RPMI8226 (cell line): ENCODE measurements at regions not wholly inside any gene's neighbourhood (a gene's known extent, or its start where the extent isn't known, plus 50 kb on each side); places are given as distances from the start of the nearest gene placed in this dataset.
"Not testable (repeated sequence)": the region's sequence is repeated elsewhere in the genome, so short reads cannot be mapped to it uniquely, and the experiment has no call there.

Experiments used
- DNase-seq: peaks from one replicate; pipeline ENCODE4 v3.0.0-alpha.2; 2015

GRCh38 chr5:163888366-163888765 lies 382.9 kb downstream of the MAT2B start:
- DNase-seq = no peak

- DNase-seq = no peak
Observed at GRCh38 chr5:163889369-163889768, 383.9 kb downstream of the MAT2B start.

DNA sequence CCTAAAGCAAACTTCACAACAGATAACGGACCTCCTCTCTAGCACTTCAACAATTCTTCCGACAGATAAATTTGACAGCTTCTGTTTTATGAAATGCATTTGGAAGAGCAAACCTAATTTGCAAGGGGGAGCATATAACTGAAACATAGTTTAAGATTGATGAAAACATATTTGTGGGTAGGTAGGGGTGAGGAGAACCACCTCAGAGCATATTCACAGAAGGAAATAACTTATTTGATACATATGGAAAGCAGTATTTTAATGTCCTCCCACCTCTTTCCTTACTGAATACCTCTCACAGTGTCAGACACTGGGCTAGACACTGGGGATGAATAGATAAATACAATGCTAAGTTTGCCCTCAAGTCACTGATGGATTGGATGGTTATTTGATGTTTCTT lies 384.8 kb downstream of the MAT2B start:
- DNase-seq = no peak

DNA sequence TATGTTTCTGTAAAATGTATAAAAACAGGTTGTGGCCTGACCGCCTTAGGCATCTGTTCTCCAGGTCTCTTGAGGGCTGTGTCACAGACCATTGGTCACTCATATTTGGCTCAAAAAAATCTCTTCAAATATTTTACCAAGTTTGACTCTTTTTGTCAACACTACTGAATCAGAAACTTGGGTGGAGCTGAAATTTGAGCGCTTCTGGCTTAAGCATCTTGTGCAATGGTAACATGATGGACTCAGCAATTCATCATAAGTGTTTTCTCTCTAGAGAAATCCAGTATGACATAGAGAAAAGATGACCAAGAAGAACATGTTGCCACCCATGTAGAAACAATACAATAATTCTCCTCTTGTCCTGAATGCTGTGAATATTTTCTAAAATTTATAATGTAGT lies 387.9 kb downstream of the MAT2B start:
- DNase-seq = no peak

GRCh38 chr5:163894645-163895044 lies 389.2 kb downstream of the MAT2B start:
- no peak for DNase-seq

DNA sequence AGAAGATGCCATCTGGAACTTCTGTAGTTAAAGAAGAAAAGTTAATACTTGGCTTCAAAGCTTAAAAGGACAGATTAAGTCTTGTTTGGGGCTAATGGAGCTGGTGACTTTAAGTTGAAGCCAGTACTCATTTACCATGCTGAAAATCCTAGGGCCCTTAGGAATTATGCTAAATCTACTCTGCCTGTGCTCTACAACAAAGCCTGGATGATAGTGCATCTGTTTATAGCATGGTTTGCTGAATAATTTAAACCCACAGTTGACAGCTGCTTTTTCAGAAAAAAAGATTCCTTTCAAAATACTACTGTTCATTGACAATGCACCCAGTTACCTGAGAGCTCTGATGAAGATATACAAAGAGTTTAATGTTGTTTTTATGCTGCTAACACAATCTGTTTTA lies 393.5 kb downstream of the MAT2B start:
- DNase-seq = no peak

- DNase-seq = not testable (repeated sequence)
Observed at GRCh38 chr5:163907783-163908182, 402.4 kb downstream of the MAT2B start.

- no peak for DNase-seq
Observed at GRCh38 chr5:163908253-163908652, 402.8 kb downstream of the MAT2B start.

GRCh38 chr5:163910226-163910625 lies 404.8 kb downstream of the MAT2B start:
- DNase-seq = no peak

DNA sequence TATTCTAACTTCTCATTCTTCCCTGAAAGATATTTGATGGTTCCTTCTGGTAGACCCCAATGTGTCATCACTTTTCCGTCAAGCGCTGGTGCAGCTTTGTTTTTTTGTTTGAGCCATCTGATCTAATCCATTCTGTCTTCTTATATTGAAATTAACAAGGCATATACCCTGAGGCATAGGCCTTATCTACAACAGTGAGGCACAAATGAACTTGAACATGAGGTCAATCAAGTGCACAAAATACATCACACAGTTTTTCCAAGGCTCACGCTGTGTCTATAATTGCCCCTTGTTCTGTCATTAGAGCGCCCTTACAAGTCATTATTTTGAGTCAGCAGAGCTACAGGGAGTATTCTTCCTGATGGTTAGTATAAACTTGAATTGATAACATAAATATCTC lies 406.6 kb downstream of the MAT2B start:
- no peak for DNase-seq

GRCh38 chr5:163913548-163913947 lies 408.1 kb downstream of the MAT2B start:
- no peak for DNase-seq

DNA sequence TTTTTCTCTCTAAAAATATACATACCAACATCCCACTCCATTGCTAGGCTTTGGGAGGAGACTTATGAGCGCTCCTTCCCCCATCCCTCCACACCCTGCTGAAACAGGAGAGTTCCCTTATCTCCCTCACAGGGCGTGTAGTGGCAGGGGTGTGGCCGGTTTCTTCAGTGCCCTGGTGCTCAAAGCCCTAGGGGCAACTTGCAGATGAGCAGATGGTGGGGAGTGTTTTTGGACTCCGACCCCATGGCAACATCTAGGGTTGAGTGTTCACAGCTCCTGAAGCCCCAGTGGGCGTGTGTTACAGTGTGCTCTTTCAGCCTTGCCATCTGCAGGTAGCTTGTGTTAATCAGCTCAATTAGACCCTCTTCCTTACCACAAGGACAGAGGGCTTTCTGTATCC lies 409.5 kb downstream of the MAT2B start:
- DNase-seq = no peak

DNA sequence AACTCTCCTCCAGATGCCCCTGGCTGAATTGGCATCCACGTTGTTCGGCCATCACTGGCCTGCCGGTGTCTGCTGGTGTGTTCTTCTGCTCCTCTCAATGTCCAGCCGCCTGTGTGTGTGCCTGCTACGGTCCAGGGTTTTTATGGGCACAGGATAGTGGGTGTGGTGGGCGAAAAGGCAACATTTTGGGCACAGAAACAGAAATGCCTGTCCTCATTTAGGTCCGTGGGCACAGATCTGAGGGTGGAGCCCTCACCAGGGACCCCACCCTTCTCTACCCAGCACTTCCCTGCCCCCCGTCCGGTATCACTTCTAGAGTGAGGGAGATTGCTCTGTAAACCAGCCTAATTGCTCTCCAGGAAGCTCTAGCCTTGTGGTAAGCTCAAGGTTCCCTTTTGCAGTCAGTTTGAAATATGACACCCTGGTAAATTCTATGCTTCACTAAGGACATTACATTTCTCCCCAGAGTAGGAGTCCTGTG lies 410.1 kb downstream of the MAT2B start:
- no peak for DNase-seq

DNA sequence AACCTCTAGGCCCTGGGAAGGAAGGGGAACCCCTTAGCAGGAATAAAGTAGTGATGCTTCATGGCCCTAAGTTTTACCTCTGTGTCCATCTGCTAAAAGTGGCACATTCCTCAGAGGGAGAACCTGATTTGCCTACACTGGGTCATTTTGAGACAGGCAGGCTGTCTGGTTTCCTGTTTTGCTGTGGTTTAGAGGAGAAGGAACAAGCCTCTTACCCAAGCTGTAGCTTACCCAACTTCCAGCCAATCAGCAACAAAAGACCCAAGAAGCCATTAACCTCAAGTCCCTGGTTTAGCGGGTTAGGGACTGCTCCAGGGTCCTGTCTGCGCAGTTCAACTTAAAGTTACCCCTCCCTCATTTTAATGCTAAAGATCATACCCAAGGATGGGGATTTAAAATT lies 411.0 kb downstream of the MAT2B start:
- no peak for DNase-seq

GRCh38 chr5:163916861-163917260 lies 411.4 kb downstream of the MAT2B start:
- DNase-seq = no peak

- no peak for DNase-seq
Observed at GRCh38 chr5:163917747-163918146, 412.3 kb downstream of the MAT2B start.

DNA sequence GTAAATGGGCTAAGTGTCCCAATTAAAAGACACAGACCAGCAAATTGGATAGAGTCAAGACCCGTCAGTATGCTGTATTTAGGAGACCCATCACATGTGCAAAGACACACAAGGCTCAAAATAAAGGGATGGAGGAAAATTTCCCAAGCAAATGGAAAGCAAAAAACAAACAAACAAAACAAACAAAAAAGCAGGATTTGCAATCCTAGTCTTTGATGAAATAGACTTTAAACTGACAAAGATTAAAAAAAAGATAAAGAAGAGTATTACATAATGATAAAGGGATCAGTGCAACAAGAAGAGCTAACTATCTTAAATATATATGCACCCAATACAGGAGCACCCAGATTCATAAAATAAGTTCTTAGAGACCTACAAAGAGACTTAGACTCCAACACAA lies 429.6 kb downstream of the MAT2B start:
- DNase-seq = not testable (repeated sequence)

- no peak for DNase-seq
Observed at GRCh38 chr5:163938595-163938994, 433.2 kb downstream of the MAT2B start.

DNA sequence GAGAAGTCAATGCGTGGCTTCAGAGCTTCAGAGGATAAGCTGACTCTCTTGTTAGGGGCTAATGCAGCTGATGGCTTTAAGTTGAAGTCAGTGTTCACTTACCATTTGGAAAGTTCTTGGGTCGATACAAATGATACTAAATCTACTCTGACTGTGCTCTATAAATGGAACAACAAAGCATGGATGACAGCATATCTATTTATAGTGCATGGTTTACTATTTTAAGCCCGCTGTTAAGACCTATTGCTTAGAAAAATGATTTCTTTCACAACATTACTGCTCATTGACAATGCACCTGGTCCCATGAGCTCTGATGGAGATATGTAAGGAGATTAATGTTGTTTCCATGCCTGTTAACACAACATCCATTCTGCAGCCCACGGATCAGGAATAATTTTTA lies 435.7 kb downstream of the MAT2B start:
- DNase-seq = no peak

- DNase-seq = no peak
Observed at GRCh38 chr5:163943546-163943945, 438.1 kb downstream of the MAT2B start.

- no peak for DNase-seq
Observed at GRCh38 chr5:163944738-163945137, 439.3 kb downstream of the MAT2B start.

DNA sequence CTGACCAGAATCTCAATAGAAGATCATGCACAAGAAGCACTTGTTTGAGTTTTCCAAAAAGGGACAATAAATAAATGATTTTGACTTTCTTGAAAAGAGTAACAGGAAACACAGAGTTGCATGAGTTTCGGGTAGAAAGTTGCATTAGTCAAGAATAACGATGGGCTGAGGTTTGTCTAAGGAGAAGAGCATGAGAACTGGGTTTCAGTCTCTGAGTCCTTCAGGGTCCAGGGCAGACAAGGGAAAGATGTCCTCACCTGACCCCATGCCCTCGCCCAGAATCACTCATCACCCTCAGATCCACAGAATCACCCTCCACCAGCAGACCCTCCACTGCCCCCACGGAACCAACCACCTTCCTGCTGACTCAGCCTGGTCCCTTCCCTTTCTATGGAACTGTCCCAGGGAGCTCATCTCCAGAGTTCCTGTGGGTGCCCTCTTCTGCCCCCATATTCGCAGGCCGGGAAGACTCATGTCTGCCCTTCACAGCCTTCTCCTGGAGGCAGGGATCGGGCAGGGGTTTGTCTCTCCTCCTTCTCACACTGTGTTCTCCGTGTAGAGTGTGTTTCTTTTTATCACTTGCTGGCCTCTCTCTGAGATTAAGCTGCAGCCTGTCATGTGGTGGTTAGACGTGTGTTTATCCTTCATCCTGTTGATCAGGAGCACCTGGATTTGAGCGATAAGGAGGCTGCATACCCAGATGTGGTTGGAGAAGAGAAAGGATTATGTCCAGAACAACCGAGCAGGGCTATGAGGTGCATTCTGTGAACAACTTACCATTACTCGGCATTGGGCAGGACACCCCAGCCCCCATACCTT lies 442.6 kb downstream of the MAT2B start:
- DNase-seq = no peak

DNA sequence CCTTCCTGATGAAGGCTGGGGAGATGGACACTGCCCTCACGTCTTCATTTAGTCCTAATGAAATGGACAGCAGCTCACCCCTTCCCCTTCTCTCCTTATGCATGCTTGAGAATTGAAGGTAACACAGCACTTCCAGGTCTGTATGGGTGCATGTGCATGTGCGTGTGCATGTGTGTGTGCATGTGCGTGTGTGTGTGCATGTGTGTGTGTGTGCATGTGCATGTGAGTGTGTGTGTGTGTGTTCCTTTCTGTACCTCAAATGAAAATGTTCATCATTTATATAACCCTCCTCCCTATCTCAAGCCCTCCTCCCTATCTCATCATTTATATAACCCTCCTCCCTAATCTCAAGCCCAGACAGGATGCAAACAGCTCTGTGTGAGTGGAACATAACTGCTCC lies 444.8 kb downstream of the MAT2B start:
- no peak for DNase-seq

- DNase-seq = no peak
Observed at GRCh38 chr5:163951069-163951468, 445.6 kb downstream of the MAT2B start.

DNA sequence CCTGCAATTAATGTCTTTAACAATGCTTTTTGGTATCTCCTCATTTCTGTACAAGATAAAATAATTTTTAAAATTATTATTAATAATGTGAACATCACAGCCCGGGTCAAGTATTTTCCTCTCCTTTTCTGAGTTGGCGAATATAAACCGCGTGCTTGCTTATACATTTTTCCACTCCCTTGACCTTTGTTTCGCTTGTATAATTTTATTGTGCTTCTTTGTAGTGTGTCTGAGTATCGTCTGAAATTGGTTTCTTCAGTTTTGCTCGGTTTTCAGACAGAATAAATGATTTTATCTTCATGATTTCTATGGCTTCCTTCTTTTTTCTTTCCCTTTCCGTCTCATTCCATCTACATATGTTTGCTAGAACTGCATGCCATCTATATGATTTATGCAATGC lies 448.5 kb downstream of the MAT2B start:
- no peak for DNase-seq
